Testis (tissue), 2 donors: ENCODE measurements at regions not wholly inside any gene's neighbourhood (a gene's known extent, or its start where the extent isn't known, plus 50 kb on each side); places are given as distances from the start of the nearest gene placed in this dataset.

Experiments
- DNase-seq: peaks from one replicate; pipeline ENCODE4 v3.0.0-alpha.2; 2019
- H3K27ac ChIP-seq, 2 donors: fragments of 200-600 bp; sonication (generic); one replicate each; pipeline ENCODE4 v1.5.1; 2019
- H3K27me3 ChIP-seq: fragments of 200-600 bp; sonication (generic); one replicate; pipeline ENCODE4 v1.5.1; 2019
- H3K36me3 ChIP-seq: fragments of 200-600 bp; sonication (generic); one replicate; pipeline ENCODE4 v1.5.1; 2017; ENCODE audit warnings: low read depth; ENCODE audit errors: missing control alignments
- H3K4me1 ChIP-seq: fragments of 200-600 bp; sonication (generic); one replicate; pipeline ENCODE4 v1.5.1; 2019
- H3K4me3 ChIP-seq, 2 donors: fragments of 200-600 bp; sonication (generic); one replicate each; pipeline ENCODE4 v1.5.1; 2017 to 2019
- H3K9me3 ChIP-seq: fragments of 200-600 bp; sonication (generic); one replicate; pipeline ENCODE4 v1.5.1; 2017
- POLR2A ChIP-seq: fragments of 450-650 bp; IDR thresholded peaks from one replicate; pipeline ENCODE4 v1.6.1; 2017; ENCODE audit warnings: antibody characterized with exemption, mild to moderate bottlenecking, moderate library complexity
- WGBS, 2 donors: methylation state at CpG; one replicate each; pipeline ENCODE4 v1.1.5; 2018; 5-methylcytosine and 5-hydroxymethylcytosine counted together
- intact Hi-C: fragments of 100-400 bp; cut with DNase I; formaldehyde crosslinking; loops from one replicate; pipeline ENCODE4 v1.15.1; 2023; ENCODE audit warnings: low total_unique reads
- TF ChIP-seq, protein P1 (sequence below), 3 experiments: fragments of 450-650 bp in 2 of 3; fragments of 200-600 bp in 1 of 3; sonication (generic) in 1 of 3; IDR thresholded peaks; one replicate each; pipeline ENCODE4 v1.5.1; 2016 to 2019; ENCODE audit warnings: antibody characterized with exemption in 3 of 3, mild to moderate bottlenecking in 2 of 3, moderate library complexity in 1 of 3

DNA sequence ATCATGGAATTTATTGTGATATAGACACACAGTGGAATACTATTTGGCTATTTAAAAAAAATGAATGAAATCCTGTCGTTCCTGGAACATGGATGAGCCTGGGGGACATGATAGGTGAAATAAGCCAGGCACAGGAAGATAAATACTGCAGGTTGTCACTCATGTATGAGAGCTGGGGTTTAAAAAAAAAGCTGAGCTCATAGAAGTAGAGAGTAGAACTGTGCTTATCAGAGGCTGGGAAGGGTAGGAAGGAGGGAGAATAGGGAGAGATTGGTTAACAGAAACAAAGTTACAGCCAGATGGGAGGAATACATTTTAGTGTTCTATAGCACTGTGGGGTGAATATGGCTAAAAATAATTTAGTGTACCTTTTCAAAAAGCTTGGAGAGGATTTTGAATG is 200.6 kb upstream of the NR4A3 start:
- intact Hi-C loops, result no loop called here
- WGBS, 2 donors, result 48 to 68% methylated on average over 1 of the region's 1 CpG
- Histone ChIP-seq H3K27me3 (no peaks in the 10 kb centered on the region), H3K36me3 (no peaks in the 10 kb centered on the region), H3K4me3 (no peak overlapping the region), H3K27ac (no peak overlapping the region), H3K4me1 (no peaks in the 10 kb centered on the region), H3K9me3 (no peaks in the 10 kb centered on the region)
- DNase-seq, result no peak
- no peak for TF ChIP-seq POLR2A
- TF ChIP-seq, protein P1, sequence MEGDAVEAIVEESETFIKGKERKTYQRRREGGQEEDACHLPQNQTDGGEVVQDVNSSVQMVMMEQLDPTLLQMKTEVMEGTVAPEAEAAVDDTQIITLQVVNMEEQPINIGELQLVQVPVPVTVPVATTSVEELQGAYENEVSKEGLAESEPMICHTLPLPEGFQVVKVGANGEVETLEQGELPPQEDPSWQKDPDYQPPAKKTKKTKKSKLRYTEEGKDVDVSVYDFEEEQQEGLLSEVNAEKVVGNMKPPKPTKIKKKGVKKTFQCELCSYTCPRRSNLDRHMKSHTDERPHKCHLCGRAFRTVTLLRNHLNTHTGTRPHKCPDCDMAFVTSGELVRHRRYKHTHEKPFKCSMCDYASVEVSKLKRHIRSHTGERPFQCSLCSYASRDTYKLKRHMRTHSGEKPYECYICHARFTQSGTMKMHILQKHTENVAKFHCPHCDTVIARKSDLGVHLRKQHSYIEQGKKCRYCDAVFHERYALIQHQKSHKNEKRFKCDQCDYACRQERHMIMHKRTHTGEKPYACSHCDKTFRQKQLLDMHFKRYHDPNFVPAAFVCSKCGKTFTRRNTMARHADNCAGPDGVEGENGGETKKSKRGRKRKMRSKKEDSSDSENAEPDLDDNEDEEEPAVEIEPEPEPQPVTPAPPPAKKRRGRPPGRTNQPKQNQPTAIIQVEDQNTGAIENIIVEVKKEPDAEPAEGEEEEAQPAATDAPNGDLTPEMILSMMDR (IDR thresholded peaks at IDR 0.05), result no peak

DNA sequence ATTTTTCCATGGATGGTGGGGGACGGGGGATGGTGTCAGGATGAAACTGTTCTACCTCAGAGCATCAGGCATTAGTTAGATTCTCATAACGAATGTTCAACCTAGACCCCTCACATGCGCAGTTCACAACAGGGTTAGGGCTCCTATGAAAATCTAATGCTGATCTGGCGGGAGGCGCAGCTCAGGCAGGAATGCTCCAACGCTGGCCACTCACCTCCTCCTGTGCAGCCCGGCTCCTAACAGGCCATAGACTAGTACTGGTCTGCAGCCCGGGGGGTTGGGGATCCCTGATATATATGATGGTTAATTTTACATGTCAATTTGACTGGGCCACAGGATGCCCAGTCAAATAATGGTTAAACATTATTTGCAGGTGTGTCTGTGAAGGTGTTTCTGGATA is 199.0 kb upstream of the NR4A3 start:
- 81 to 89% methylated on average over 8 of the region's 8 CpGs for WGBS, 2 donors
- no peak for TF ChIP-seq POLR2A
- TF ChIP-seq, protein P1 (IDR thresholded peaks at IDR 0.05), result no peak
- Histone ChIP-seq H3K36me3 (no peaks in the 10 kb centered on the region), H3K27ac (no peak overlapping the region), H3K4me3 (no peak overlapping the region), H3K9me3 (no peaks in the 10 kb centered on the region), H3K27me3 (no peaks in the 10 kb centered on the region), H3K4me1 (no peaks in the 10 kb centered on the region)
- intact Hi-C loops, result no loop called here
- no peak for DNase-seq

DNA sequence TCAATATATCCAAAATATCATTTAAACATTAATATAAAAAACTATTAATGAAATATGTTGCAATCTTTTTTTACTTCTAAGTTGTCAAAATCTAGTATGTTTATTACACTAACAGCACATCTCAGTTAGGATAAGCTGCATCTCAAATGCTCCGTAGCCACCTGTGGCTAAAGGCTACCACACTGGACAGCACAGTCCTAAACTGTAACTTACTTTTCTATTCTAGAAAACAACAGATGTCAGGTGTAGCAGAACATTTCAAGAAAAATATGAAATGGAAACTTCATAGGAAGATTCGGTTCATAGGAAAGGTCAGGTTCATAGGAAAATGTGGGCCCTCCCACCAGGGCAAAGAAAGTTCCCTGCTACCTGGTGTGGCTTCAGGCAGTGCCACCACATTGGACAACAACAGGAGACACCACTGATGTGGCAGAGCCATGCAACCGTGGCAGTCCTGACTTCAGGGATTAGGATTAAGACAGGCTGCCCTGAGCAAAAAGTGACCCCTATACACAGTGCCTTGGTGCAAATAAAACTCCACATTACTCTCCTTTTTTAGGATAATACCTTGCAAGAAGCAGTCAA is 197.8 kb upstream of the NR4A3 start:
- H3K27ac ChIP-seq, result no peak overlapping the region
- DNase-seq, result no peak
- H3K9me3 ChIP-seq, result no peaks in the 10 kb centered on the region
- H3K4me1 ChIP-seq, result no peaks in the 10 kb centered on the region
- 86 to 88% methylated on average over 3 of the region's 3 CpGs for WGBS, 2 donors
- TF ChIP-seq, protein P1 (IDR thresholded peaks at IDR 0.05), result no peak
- TF ChIP-seq POLR2A, result no peak
- H3K27me3 ChIP-seq, result no peaks in the 10 kb centered on the region
- H3K4me3 ChIP-seq, result no peak overlapping the region
- intact Hi-C loops, result no loop called here
- no peaks in the 10 kb centered on the region for H3K36me3 ChIP-seq

DNA sequence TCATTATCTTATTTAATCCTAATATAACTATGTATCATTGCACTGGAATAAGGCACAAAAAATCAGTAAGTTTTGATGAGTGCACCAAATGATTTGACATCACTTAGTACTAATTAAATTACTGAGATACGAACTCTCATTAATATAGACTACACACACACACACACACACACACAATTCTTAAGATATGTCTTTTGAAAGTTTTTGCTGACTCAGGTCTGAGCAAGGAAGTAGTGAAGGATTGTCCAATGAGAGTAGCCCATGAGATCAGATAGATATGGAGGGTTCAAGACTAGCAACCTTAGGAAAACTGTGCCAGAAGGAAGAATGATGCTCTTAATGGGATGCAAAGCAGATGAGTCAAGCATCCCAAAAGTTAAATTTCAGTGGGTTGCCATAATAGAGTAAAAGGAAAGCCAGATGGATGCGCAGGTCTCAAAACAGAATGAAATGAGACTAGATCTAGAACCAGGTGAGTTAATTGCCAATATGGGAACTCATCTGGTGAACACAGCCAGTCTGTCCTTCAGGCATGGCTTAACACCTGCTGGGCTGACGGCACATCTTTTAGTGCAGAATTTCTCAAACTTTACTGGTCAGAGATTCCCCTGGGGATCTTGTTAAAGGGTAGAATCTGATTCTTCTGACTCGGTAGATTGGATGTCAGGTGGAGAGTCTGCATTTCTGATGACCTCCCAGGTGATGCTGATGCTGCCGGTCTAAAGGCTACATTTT is 197.0 kb upstream of the NR4A3 start:
- H3K27ac ChIP-seq, result no peak overlapping the region
- no peaks in the 10 kb centered on the region for H3K27me3 ChIP-seq
- no peak for DNase-seq
- no peak overlapping the region for H3K4me3 ChIP-seq
- intact Hi-C loops, result no loop called here
- TF ChIP-seq, protein P1 (IDR thresholded peaks at IDR 0.05), result no peak
- no peak for TF ChIP-seq POLR2A
- no peaks in the 10 kb centered on the region for H3K36me3 ChIP-seq
- H3K4me1 ChIP-seq, result no peaks in the 10 kb centered on the region
- H3K9me3 ChIP-seq, result no peaks in the 10 kb centered on the region
- 86 to 96% methylated on average over 5 of the region's 5 CpGs for WGBS, 2 donors

DNA sequence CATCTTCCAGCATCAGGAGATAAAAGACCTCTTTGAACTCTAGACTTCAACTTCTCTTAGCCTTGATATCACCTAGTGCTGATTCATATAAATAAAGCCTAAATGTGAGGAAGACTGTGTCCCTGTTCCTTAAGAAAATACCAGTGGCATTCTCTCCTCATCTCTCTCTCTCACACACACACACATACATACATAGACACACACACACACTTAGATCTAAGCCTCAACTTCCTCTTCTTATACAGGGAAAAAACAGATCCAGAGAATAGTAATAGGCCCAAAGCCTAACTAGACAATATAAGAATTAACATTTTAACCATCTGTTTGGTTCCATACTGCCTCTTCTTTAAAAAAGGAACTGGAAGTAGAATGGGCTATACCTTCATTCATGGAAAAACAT is 195.3 kb upstream of the NR4A3 start:
- no peaks in the 10 kb centered on the region for H3K9me3 ChIP-seq
- no peaks in the 10 kb centered on the region for H3K27me3 ChIP-seq
- no peak for TF ChIP-seq POLR2A
- TF ChIP-seq, protein P1 (IDR thresholded peaks at IDR 0.05), result no peak
- no peak for DNase-seq
- H3K4me1 ChIP-seq, result no peaks in the 10 kb centered on the region
- intact Hi-C loops, result no loop called here
- H3K4me3 ChIP-seq, result no peak overlapping the region
- H3K27ac ChIP-seq, result no peak overlapping the region
- no peaks in the 10 kb centered on the region for H3K36me3 ChIP-seq
